HG02588 (cell line): ENCODE measurements at regions not wholly inside any gene's neighbourhood (a gene's known extent, or its start where the extent isn't known, plus 50 kb on each side); places are given as distances from the start of the nearest gene placed in this dataset.

Source experiments
- ATAC-seq: cut with Tn5 transposase; IDR thresholded peaks from one replicate; pipeline ENCODE4 v1.9.1; 2021; ENCODE audit warnings: mild to moderate bottlenecking, moderate library complexity; ENCODE audit not compliant: unreplicated experiment

- no peak for ATAC-seq
These were observed 619.1 kb upstream of the ANKRD30A start for GRCh38 chr10:36506261-36506660.

- ATAC-seq = no peak
These were observed 620.6 kb upstream of the ANKRD30A start for GRCh38 chr10:36504758-36505157.

DNA sequence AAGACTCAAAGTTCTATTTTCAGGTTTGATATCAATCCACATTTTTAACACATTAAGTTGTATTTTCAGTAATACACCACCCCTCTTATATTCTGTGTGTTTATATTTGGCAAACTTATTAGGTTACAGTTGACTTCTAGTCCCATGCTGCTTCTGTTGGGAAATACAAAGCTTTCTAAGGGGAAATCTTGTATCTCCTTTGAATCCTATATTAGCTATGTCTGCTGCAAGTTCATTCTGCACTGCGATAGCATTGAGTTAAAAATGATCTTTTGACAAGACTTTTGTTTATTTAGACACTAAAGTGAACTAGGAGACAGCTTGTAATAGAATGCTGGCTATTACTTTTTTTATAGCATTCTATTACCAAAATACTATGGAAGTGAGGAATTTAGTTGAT lies 625.1 kb upstream of the ANKRD30A start:
- ATAC-seq = no peak

DNA sequence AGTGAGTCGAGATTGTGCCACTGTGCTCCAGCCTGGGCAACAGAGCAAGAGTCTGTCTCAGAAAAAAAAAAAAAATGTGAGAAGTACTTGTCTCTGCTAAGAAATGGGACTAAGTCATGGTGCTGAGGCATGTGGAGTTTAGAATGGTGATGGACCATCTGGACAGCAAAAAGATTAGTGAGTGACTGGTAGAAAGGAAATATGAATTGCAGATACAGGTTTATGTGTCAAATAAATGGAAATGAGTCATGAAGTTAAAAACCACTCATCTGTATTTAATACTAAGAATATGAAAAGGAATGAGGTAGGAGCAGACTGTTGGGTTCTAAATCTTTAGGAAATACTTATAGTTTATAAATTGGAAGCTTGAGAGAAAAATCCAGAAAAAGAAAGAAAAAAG lies 625.7 kb upstream of the ANKRD30A start:
- no peak for ATAC-seq

GRCh38 chr10:36496758-36497157 lies 628.6 kb upstream of the ANKRD30A start:
- ATAC-seq = no peak

DNA sequence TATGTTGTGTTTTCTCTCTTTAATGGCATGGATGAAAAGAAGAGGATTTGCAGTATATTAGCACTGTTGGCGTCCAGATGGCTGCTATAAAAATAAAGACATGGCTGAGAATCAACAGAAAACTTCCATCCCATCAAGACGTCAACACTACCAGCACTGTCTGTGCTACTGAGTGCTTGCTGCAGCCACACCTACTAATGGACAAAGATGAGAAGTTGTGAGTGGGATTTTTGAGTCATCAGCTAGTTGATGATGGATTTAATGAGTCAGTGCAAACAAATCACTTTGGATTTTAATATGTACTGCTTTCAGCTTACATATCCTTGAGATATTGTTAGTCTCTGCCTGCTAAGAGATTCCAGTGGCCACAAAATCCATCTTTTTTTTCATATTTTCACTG lies 631.0 kb upstream of the ANKRD30A start:
- no peak for ATAC-seq

GRCh38 chr10:36493516-36493880 lies 631.9 kb upstream of the ANKRD30A start:
- ATAC-seq = no peak

DNA sequence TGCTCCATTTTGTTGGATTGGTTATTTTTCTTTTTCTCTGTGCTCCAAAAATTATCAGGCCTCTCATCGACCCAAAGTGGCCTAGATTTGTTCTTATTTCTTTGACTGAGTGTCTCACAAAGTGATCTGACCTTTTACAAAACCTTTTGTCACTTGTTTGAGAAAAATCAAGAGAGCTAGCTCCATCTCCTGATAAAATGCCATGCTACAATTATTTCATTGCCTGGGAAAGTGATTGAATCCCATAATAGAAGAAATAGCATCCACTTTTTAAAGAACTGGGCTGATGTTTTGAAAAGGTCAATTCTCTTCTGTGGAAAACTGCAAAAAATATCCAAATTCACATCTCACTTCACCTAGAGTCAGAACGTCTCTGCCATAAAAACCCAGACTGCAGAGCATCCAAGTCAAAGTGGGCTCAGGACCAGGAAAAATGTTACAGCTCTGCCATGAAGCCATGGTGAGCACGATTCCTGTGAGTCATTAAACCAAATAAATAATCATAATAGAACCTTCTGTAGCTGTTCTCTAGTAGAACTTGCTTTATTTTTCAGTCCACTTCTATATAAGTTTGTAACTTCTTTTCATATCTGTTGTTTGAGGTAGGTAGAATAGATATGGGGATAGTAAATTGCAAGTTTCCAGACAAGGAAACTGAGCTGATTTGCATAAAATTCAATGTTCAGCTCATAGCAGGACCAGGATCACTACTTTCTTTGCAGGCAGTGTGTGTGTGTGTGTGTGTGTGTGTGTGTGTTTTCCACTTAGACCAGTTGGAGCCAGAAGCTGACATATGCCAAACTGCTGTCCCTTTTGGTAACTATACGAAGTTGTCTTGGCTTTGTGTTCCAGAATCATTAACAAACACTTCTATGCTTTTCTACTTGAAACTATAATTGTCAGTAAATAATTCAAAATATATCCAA lies 632.5 kb upstream of the ANKRD30A start:
- no peak for ATAC-seq

- ATAC-seq = no peak
These were observed 633.5 kb upstream of the ANKRD30A start for GRCh38 chr10:36491926-36492325.

GRCh38 chr10:36489611-36490228 lies 635.7 kb upstream of the ANKRD30A start:
- no peak for ATAC-seq

DNA sequence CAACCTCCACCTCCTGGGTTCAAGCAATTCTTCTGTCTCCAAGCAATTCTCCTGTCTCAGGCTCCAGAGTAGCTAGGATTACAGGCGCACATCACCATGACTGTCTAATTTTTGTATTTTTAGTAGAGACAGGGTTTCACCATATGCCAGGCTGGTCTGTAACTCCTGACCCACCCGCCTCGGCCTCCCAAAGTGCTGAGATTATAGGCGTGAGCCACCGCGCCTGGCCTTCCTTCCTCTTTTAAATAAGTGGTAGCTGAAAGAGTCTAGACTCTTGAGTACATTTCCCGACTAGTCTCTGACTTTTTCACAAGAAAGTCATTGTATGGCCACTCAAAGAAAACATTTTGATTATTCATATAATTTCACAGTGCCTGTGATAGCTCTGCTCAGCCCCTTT lies 636.2 kb upstream of the ANKRD30A start:
- no peak for ATAC-seq

DNA sequence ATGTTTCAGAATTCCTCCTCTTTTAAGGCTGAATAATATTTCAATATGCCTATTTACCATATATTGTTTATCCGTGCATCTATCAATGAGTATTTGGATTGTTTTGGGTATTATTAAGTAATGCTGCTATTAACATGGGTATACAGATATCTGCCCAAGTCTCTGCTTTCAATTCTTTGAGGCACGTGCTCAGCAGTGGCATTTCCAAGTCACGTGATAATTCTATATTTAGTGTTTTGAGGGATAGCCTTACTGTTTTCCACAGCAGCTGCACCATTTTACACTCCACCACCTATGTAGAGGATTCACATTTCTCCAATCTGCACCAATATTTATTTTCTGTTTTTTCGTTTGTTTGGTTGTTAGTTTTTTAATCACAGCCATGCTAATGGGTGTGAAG lies 636.8 kb upstream of the ANKRD30A start:
- ATAC-seq = no peak

GRCh38 chr10:36479073-36479472 lies 646.3 kb upstream of the ANKRD30A start:
- no peak for ATAC-seq

DNA sequence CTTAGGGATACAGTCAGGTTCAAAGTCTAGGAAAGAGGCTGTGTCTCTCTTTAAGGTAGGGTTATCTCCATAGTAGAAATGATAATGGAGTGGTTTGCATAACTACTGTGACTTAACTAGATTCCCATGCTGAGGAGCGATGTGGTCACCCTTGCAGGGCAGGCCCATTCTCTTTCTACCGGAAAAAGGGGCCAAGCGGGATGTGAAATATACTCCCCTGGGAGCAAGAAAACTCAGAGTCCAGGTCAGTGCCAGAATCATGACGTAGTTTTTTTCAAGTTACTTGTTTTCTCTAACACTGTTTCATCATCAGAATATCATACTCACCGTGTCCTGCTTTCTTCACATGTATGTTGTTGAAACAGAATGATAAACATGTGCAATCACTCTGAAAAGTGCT lies 649.0 kb upstream of the ANKRD30A start:
- ATAC-seq = no peak

DNA sequence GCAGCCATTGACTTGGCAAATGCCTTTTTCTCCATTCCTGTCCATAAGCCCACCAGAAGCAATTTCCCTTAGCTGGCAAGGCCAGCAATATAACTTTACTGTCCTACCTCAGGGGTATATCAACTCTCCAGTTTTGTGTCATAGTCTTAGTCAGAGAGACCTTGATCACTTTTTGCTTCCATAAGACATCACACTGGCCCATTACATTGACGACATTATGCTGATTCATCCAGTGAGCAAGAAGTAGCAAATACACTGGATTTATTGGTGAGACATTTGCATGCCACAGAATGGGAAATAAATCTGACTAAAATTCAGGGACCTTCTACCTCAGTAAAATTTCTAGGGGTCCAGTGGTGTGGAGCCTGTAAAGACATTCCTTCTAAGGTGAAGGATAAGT lies 649.7 kb upstream of the ANKRD30A start:
- ATAC-seq = no peak

GRCh38 chr10:36474456-36474855 lies 650.9 kb upstream of the ANKRD30A start:
- no peak for ATAC-seq

- ATAC-seq = no peak
These were observed 652.3 kb upstream of the ANKRD30A start for GRCh38 chr10:36473122-36473521.

GRCh38 chr10:36469585-36469984 lies 655.8 kb upstream of the ANKRD30A start:
- no peak for ATAC-seq

- no peak for ATAC-seq
These were observed 656.8 kb upstream of the ANKRD30A start for GRCh38 chr10:36468620-36469019.

- ATAC-seq = no peak
These were observed 659.6 kb upstream of the ANKRD30A start for GRCh38 chr10:36465604-36466379.

DNA sequence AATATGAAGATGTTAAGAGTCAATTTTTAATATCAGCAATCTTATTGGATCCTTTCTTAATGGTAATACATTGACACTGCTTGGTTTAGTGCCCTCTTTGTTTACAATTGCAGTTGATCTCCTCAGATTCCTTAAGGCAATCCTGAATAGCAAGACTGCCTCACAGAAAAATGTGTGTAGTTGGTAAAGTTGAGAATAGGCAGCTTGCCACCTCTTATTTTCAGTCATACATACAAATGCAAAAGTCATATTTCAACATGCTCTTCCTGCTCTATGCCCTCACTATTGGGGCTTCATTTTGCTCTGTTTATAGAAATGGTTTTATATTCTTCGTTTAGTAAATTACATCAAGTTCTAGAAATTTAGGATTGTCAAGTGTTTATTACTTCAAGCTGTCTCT lies 661.1 kb upstream of the ANKRD30A start:
- ATAC-seq = no peak

DNA sequence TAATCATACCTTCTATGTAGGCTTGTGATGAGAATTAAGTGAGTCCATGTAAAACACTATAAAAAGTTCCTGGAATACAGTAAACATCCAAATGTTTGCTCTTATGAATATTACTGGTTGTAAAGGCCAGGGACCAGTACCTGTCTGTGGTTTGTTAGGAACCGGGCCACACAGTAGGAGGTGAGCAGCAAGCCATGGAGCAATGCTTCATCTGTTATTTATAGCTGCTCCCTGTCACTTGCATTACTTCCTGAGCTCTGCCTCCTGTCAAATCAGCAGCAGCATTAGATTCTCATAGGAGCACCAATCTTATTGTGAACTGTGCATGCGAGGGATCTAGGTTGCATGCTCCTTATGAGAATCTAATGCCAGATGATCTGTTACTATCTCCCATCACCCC lies 662.0 kb upstream of the ANKRD30A start:
- no peak for ATAC-seq
